HG02973 (cell line): ENCODE measurements at regions not wholly inside any gene's neighbourhood (a gene's known extent, or its start where the extent isn't known, plus 50 kb on each side); places are given as distances from the start of the nearest gene placed in this dataset.
"Not testable (repeated sequence)": the region's sequence is repeated elsewhere in the genome, so short reads cannot be mapped to it uniquely, and the experiment has no call there.

Experiments used
- ATAC-seq: cut with Tn5 transposase; IDR thresholded peaks from one replicate; pipeline ENCODE4 v1.9.1; 2021; ENCODE audit warnings: moderate library complexity; ENCODE audit not compliant: unreplicated experiment

DNA sequence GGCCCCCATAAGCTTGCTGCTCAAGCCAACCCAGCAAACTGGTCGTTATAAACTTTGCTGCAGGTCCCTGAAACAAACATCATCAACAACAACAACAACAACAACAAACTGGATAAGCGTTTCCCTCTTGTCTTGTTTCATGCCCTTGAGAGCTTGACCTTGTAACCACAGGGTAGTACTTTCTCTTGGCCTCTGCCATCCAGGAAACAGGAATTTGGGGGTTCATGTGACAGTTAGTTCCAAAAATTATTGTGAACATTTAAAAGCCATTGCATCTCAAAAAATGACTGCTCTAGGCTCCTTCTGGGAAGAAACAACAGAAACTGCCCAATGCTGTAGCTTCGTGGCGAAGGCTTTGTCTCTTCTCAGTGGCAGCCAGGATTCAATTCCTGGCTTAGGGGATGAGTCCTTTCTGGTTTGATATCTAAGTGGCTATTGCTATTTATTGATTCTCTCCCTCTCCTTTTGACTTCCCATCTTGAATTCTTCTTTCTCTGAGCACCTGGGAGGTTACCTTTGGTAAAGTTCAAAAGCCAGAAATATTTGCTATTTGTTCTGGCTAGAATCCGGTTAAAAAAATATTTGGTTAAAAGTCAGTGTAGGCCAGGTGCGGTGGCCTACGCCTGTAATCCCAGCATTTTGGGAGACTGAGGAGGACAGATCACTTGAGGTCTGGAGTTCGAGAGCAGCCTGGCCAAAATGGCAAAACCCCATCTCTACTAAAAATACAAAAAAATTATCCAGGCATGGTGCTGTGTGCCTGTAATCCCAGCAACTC, 52.0 kb upstream of the CPM start:
- ATAC-seq: no peak

DNA sequence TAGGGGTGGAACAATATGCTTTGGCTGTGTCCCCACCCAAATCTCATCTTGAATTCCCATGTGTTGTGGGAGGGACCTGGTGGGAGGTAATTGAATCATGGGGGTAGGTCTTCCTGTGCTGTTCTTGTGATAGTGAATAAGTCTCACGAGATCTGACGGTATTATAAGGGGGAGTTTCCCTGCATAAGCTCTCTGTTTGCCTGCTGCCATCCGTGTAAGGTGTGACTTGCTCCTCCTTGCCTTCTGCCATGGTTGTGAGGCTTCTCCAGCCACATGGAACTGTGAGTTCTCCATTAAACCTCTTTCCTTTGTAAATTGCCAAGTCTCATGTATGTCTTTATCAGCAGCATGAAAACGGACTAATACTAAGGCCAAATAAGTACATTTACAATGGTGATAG, 64.6 kb upstream of the CPM start:
- ATAC-seq: not testable (repeated sequence)

DNA sequence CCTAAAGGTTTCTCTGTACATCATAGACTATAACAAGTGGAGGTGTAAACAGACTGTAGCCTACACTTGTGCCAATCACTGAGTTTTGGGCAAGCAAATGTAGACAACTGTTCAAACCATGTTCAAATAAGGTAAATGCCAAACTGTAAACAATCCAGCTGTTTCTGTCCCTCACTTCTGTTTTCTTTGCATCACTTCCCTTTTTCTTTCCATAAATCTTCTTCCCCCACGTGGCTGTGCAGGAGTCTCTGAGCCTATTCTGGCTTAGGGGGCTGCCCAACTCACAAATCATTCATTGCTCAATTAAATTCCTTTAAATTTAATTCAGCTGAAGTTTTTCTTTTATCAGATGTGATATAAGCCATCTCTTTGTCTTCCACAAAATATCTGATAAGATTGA, 65.1 kb upstream of the CPM start:
- no peak for ATAC-seq

DNA sequence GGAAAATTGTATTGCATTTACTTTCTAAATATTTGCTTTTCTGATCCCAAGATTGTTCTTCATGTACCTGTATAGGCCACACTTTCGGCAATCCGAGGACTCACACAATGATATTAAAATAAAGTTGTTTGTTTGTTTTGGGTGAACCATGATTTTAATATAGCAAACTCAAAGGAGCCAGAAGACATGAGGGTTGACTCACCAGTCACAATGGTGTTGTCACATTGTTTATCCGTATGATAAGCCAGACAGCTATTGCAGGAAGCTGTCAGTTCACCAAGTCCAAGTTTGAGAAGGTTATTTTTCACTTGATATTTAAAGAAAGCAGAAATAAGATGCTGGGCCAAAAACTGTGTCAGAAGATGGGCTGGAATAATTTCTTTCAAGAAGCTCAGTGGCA, 67.1 kb upstream of the CPM start:
- no peak for ATAC-seq

DNA sequence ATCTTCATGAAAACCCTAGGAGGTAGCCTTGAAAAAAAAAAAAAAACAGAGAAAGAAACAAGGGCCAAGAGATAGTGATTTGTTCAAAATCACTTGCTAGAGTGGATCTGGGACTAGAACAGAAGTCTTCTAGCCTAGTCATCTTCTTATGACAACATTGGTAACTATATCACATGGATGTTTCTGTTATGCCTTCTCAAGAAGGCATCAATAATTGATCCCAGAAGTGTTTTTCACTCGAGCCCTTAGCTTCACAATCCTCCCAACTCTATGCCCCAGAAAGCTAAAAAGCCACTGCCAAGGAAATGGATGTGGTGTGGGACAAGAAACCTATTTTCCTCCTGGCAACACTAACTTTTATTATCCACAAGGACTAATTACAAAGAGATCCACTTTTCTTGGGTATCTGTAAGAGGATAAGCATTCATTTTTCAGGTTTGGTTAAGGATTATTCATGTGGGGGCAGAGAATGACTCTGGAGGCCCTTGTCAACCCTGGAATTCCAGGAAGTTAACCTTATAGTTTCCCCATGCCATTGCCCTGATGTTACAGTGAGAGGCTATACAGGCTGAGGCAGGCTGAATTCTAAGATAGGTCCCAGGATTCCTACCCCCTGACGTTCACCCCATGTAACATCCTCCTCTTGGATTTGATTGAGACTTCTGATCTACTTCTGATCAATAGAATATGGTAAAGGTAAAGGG, 67.7 kb upstream of the CPM start:
- ATAC-seq: no peak

DNA sequence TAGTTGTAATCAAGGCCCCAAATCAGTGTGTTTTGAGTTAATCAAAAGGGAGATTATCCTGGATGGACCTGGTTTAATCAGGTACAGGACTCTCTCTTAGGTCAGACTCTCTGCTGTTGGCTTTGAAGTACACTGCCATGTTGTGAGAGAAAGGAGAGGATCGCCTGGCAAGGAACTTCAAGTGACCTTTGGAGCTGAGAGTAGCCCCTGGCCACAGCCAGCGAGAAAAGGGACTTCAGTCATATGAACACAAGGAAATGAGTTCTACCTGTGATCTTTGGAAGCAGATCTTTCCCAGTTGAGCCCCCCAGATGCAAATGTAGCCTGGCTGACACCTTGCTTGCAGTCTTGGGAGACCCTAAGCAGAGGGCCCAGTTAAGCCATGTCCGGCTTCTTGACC, 68.3 kb upstream of the CPM start:
- ATAC-seq: no peak

DNA sequence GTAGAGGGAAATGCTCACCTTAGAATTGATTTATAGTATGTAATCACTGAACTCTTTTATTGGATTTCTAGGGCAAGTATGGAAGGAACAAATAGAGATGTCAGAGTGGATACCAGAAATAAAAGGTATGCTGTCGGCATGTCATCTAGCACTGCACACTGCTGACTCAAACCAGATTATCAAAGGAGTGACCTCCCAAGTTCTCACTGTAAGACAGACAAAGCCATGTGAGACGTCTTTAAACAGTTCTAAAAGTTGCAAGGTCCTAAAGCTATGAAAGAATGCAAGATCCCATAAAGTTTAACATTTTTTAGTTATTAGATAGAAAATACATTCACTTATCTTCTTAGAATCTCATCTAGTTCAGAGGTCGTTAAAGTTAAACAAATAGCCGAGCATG, 70.0 kb upstream of the CPM start:
- ATAC-seq: no peak

DNA sequence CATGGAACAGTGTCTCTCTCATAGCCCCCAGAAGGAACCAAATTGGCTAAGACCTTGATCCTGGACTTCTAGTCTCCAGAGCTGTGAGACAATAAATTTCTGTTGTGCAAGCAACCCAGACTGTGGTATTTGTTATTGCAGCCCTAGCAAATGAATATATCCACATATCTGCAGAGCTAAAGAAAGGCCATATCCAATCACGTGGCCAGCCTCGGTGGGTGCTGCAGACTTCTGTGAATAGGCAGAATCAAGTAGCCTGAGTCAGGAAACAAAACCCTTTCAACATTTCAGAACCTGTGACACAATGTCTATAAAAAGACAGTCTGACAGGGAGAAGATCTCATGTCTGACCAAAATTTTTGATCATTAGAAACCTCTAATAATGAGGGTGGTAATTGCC, 71.0 kb upstream of the CPM start:
- ATAC-seq: no peak

DNA sequence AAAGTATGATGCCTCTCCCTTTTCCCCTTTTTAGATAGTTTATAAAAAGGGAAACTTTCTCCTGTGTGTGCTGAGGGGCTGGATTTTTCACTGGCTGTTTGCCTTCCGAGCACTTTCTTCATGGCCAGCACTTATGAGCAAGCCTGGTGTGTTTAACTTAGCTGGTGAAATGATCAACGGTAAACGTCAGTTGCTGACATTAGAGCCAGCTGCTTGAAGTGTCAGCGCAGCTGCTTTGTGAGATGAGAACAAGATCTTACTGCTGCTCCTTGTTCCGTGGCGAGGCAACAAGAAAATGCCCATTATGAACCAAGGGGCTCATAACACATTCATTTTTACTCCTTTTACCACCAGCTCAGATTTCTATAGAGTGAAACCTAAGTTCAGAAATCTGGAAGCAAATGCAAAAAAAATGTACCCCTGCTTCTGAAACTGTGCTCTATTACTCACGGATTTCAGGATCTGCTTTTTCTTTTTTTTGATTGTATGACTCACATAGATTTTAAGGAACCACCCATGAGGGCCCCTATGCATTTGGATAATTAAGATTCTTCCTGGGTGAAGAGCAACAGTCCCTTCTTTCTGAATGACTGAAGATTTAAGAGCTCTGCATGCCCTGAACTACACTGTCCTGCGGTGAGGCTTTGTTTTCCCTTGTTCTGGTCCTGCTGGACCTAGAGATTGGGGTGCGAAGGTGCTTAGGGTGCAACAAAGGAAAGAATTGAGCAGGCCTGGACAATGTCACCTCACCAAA, 74.3 kb upstream of the CPM start:
- no peak for ATAC-seq

DNA sequence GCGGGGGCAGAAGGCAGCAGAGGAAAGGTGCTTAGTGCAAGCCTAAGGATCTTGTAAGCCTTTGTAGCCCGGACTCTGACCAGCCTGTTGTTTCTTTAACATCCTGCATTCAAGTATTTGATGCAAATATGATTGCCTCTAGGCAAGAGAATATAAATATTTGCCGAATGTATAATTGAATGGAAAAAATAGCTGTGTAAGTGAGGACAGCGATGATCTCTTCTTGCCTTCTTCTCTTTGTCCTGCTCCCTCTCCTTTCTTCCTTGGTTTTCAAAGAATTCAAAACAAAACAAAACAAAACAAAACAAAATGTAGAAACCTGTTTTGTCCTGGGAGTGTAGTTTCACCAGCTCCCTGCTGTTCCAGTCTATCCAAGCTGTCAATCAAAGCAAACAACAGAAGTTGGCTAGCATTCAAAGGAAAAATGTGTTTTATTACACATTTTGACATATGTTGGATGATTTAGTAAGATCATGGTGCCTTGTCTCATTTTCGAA, 74.9 kb upstream of the CPM start:
- ATAC-seq: no peak

DNA sequence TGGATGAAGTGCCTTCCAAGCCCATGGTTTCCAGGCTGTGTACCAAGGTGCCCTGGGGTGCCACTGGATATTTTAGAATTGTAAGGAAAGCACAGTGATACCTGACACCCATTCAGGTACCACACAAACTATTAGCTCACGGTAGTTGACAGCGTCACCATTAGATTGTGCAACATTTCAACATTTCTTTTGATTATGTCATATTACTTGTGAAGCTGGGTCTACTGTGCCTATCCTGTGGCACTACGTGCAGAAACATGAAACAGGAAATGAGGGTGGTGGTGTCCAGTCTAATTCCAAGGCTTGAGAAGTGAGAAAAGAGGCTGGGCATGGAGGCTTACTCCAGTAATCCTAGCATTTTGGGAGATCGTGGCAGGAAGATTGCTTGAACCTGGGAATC, 75.5 kb upstream of the CPM start:
- no peak for ATAC-seq

DNA sequence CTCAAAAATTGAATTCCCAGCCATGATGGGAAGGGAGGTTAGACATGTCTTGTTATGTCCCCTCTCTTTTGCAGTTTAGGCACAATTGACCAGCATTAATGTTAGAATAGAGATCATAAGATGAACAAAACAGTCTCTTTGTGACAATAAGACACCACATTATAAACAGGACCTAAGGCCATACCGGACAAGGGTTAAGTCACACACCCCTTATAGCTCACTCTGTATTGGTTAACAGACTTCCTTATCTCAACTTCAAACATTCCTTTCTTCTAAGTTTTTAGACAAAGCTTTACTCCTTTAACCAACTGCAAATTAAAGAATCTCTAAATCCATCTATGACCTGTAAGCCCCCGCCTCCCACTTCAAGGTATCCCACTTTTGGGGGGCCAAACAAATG, 81.1 kb upstream of the CPM start:
- no peak for ATAC-seq

DNA sequence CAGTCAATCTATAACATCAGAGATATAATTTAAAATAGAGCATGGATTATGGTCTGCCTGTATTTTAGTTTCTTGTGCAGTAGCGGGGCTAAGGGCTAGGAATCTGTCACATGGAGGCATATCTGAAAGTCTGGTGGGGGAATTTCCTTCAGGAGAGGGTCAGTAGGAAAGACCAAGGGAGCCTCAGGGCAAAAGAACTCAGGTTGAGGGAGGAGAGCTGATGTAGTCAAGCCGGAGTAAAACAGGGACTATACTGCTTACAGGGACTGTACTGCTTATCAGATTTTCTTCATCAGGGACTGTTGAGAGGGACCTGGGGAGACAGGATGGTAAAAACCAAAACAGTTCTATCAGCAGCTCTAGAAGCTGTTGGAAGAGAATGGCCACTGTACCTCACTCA, 82.0 kb upstream of the CPM start:
- no peak for ATAC-seq

DNA sequence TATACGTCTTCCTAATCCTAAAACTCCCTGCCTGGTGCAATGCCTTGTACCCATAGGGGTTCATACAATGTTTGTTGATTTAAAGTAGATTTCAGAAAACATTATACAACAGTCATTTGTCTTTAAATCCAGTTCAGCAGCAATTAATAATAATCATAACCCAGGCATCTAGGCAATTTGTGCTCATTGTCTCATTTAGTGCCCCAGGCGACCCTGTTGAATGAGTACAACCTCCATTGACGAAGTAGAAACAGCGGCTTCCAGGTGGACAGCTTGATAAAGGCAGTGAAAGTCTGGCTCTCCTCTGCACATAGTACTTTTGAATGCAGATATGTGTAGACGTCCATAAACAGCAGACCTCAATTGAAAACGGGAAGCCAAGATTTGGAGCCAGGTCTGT, 82.9 kb upstream of the CPM start:
- ATAC-seq: no peak

DNA sequence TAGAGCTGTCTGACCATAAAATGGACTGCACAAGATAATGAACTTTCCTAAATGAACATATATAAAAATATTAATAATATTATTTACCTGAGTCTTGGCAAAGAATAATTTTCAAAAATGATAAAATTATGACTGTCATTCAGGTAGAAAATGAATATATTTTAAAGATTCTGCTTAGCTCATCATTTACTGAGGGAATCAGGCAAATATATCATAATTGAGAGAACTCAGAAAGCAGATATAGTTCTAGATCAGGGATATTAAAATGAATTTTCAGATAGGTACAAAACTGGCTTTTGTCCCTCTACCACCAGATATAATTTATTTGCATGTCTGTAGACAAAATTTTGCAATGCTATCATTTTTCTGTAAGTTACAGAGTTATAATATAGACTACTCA, 86.1 kb upstream of the CPM start:
- no peak for ATAC-seq

DNA sequence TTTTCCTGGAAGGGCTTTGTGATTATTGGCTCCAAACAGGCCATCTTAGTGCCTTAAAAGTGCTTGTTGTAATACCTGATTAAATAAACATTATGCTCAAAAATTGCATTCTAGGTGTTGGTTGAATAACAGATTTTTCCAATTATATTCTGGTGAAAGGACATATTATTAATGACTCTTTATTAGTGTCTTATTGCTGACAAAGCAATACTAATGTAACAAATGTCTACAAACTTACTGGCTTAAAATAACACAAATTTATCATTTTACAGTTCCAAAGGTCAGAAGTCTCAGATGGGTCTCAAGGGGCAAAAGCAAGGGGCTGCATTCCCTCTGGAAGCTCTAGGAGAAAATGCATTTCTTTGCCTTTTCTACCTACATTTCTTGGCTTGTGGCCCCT, 86.9 kb upstream of the CPM start:
- ATAC-seq: no peak

DNA sequence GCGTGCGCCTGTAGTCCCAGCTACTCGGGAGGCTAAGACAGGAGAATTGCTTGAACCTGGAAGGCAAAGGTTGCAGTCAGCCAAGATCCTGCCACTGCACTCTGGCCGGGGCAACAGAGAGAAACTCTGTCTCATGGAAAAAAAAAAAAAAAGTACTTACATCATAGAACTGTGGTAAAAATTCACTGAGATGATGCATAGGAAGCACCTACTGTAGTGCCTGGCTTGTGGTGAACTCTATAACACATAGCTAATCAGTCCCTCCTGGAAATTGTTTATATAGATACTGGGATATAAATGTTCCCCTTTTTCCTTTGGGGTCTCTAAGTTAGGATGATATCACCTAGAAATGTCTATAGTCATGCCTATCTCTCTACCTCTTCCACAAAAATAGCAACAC, 89.7 kb upstream of the CPM start:
- no peak for ATAC-seq

DNA sequence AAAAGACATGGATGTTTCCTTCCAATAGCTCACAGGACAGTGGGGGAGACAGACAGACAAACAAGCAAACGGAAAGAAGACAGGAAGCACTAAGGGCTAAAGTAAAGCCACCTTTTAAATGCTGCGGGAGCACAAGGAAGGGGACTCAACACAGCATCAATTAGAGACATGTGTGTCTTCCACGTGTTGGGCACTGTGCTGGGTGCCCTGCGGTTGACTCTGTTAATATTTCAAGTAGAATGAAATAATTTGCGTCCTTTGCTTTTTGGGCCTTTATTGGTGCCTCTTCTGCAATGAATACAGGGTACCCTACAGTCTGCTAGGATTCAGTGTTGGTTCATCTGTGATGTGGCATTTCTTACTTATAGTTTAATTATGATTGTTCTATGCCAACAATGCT, 90.9 kb upstream of the CPM start:
- no peak for ATAC-seq

DNA sequence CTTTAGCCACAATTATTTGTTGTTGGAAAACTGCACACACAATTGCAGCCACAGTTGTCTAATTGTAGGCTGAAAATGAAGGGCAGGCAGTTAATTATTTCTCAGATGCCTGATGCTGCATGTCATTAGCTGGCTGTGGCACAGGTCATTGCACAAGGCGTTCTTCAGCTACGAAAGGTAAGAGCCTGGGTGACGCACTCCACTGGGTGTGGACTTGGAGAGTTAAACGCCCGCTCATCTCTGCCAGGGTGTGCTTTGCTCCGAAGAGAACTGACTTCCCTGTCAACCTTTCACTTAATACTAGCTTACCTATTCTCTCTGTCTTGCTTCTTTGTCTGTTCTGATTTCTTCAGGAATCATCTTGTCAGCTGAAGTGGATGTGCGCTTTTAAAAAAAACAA, 91.4 kb upstream of the CPM start:
- no peak for ATAC-seq

DNA sequence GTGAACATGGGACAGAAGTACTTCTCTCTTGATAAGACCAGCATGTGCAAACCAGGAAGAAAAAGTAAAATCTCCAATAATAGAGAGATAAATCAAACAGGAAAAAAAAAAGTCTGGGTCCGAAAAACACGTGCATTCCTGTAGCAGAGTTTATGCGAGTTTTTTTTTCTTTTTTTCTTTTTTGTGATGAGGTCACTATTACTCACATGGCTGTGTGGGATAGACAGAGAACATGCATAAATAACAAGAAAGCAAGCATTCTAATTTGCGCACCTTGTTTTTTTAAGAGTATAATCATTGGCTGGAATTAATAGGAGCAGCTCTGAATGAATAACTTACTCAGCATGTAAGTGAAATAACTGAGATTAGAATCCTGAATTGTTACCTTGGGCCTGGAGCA, 91.9 kb upstream of the CPM start:
- no peak for ATAC-seq

DNA sequence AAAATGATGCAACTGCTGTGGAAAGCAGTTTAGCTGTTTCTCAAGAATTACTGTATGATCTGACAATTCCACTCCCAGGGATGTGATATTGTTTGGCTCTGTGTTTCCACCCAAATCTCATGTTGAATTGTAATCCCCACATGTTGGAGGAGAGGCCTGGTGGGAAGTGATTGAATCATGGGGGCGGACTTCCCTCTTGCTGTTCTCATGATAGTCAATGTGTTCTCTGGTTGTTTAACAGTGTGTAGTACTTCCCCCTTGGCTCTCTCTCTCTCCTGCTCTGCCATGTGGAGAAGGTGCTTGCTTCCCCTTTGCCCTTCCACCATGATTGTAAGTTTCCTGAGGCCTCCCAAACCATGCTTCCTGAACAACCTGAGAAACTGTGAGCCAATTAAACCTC, 93.4 kb upstream of the CPM start:
- ATAC-seq: no peak

DNA sequence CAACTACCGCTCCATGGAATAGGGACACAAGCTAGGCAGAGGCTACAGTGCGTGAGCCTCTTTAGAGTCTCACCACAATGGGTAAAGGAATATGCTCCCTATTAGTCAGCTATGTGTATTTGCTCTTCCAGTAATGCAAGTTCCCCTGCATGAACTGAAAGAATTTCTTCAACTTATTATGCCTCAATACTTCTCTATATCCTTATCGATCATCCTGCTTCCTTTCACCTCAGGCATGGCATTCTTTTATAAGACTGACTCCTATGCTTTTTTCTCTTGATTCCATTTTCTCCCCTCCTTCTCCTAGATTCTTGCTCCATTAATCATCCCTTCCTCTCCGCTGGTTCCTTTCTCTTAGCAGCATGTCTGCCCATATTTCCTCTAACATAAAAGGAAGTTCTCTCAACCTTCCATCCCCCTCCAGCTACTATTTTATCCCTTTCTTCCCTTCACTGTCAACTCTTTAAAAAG, 94.5 kb upstream of the CPM start:
- no peak for ATAC-seq
